ENCODE measurements at regions not wholly inside any gene's neighbourhood (a gene's known extent, or its start where the extent isn't known, plus 50 kb on each side); places are given as distances from the start of the nearest gene placed in this dataset.

DNA sequence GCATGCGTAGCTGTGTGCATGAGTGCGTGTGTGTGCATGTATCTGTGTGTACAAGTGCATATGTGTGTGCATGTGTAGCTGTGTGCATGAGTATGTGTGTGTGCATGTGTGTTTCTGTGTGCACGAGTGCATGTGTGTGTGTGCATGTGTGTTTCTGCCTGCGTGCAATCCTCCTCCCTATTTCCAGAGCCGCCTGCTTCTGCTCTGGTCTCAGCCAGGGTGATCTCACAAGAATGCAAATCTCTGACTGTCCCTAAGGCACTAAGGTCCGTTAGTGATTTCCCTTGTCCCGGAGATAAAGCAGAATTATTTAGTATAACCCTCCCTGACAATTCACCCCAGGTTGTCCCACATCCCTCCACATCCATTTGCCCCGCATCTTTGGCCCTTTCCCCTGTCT is 530.3 kb downstream of the TCERG1L start:
- no peak for DNase-seq

DNA sequence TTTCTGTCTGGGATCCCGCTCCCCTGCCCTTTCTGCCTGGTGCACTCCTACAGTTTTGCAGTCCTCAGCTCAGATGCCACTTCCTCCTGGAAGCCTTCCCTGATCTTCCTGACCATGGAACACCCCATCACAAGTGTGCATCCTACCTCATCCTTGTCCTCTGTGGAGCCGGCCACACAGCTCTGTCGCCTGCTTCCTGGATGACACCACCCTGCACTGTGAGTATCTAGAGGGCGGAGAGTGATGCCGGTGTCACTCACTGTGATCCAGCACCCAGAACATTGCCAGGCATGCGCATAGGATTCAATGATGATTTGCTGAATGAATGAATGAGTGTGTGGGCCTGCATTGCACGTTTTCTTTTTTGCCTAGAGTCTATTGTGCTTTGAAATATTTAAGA is 529.9 kb downstream of the TCERG1L start:
- no peak for DNase-seq

DNA sequence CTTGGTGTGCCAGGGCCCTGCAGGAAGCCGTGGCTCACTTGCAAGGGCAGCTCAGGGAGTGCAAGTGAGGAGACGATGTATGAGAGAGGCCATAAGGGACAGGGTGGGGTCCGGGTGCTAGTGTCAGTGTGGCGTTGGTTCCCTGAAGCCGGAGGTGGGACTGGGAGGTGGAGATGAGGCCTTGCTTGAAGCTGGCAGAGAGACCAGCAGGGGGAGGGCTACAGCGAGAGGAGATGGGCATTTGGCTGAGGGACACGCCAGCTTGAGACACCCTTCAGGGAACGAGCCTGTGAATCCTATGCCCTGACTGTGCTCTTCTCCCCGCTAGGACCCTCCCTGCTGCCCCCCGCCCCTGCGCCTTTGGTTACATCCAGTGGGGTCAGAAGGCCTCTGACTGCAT is 529.1 kb downstream of the TCERG1L start:
- DNase-seq = no peak

DNA sequence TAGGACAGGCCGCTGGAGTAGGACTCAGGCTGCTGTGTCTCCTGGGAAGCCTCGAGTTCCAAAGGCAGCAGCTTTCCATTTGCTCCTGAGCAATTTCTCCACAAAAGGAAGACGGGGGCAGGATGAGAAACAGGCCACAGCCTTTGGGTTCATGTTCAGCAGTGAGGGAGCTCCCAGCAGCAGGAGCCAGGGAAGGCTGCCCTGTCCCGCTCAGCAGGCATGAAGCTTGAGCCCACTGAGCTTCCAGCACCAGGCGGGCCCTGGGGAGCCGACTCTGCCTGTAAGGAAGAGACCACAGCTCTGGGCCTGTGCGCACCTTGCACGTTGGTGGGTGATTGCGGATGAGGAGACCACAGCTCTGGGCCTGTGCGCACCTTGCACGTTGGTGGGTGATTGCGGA is 527.2 kb downstream of the TCERG1L start:
- DNase-seq = no peak

DNA sequence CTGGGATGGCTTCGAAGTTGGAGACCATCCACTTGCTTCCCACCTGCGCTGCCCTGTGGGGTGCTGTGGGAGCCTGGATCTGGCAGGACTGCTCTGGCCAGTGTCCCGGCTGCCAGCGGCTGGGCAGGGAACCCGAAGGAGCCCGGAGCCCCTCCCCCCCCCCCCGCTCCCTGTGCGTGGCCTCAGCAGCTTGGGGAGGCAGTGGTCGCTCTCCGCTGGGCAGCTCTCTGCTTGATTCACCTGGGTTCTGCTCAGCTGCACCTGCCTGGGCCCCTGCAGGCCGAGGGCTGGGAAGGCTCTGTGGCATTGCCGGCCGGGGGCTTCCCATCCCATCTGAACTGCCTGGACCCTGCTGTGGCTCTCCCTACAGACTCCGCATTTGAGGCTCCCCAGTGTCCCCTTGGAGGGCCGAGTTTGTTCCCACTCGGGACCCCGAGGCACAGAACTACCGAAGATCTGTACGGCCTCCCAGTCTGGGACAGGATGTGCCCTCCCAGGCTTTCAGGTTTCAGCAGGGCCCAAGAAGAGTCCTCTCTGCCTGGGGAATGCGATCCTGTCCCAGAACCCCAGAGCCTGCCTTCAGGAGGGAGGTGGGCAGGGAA is 525.1 kb downstream of the TCERG1L start:
- no peak for DNase-seq

DNA sequence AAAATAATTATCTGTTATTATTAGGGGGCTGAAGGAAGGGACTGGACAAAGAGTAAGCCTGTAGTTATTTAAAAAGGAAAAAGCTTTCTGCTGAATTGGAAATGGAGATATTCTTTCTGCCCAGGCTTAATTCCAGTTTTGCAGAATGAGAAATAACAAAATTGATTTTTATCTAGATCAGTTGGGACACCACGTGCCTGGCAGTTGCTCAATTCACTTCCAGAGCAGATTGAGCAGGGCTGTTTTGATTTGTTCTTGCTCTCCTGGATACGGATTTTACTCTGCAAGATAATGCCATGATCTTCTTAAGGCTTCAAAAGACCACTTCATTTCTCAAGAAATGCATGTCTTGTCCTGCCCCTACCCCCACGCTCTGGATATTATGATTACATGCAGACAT is 524.3 kb downstream of the TCERG1L start:
- no peak for DNase-seq

DNA sequence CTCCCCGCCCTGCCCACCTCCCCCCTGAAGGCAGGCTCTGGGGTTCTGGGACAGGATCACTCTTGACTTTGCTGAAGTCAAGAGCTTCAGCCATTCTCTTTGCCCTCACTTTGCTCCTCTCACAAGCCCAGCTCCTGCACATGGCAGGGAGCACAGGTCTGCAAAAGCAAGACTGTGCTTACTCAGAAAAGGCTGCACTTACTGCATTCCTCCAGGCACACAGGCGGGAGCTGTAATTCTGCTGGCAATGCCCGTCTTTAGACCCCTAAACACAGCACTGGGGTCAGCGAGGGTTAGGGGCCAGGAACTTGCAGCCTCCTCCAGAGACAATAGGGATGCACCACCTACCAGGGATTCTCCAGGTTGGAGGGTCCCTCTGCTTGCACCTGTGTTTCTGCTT is 523.7 kb downstream of the TCERG1L start:
- no peak for DNase-seq

DNA sequence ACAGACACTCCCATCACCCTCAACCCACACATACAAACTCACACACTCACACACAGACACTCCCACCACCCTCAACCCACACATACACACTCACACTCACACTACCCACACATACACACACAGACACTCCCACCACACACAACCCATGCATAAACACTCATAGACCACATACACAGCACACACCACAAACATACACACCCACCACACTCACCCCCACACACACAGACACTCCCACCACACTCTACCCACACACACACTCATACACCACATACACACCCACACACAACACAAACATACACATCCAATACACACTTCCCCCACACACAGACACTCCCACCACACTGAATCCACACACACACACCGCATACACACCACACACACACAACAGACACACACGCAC is 521.2 kb downstream of the TCERG1L start:
- DNase-seq = no peak

DNA sequence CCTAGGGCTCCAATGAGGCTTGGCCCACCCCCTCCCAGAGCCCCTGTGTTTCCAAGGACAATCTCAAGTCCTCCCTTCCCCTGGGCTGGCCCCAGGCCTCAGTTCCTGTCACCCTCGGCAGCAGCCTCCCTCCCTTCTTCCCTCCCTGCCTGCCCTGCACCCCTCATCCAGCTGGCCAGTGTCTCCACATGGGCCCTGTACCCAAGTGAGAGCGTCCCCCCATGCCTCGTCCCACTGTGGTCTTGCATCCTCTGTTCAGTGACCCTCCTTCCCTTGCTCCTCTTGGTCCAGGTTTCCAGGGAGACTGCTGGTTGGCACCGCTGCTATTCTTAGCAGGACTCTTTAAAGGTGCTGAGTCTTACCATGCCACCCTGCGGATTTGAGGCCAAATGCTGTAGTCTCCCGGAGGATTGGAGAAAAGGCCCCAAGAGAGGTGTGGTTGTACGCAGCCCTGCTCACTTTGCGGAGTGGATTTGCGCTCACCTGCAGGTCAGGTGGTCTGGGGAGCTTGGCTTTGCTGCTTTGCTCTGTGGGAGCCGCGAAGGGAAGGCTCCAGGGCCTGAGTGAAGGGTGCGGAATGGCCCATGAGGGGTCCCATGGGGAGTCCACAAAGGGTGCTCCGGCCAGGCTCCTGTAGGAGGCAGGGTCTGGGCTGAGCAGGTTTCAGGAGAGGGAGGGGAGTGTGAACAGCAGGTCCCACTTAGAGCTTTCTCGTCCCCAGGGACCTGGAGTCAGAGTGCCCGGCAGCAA is 519.2 kb downstream of the TCERG1L start:
- DNase-seq = no peak

DNA sequence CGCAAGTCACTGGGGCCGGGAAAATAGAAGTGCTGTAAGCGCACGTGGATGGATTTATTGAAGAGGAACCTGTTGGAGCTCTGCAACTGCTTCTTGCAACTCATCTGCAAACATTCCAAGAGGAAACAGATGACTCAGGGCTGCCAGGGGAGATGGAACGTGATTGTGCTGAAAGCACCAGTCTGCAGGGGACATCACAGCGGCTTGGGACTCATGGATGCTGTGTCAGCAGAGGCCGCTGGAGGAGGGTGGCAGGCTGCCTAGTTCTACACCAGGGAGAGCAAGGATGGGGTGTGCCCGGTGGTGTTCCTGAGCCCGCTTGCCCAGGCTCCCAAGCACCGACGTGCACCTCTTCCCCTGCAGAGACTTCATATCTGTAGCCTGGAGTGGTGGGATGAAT is 515.7 kb downstream of the TCERG1L start:
- DNase-seq = no peak

DNA sequence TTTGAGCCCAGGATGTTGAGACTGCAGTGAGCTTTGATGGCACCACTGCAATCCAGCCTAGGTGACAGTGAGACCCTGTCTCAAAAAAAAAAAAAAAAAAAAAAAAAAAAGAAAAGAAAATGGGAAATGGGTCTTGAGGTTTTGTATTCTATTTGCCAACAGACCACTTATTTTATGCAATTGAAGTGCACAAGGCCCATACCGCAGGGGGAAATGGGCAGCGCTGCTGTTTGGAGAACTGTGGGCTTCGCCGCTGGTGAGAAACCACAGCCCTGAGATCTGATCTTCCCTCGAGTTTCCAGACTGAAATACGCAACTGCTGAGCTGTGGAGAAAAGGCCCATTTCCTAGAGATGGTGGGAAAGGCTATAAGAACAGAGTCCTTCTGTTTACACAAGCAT is 512.0 kb downstream of the TCERG1L start:
- no peak for DNase-seq

DNA sequence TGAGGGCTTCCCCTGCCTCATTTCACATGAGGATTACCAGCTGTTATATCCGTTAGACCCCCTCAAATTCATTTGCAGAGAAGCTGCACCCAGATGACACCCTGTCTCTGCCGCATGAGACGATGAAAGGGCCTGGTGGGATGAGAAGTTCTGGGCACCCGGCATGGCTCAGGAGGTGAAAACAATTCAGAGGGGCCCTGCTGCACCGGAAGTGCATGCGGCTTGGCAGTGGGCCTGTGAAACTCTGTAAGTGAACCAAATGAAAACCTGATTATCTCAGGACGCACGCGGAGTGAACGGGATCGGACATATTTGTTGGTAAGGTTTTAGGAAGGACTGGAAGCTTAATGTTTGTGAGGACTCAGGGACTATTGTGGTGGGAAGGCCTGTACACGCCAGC is 511.2 kb downstream of the TCERG1L start:
- no peak for DNase-seq

DNA sequence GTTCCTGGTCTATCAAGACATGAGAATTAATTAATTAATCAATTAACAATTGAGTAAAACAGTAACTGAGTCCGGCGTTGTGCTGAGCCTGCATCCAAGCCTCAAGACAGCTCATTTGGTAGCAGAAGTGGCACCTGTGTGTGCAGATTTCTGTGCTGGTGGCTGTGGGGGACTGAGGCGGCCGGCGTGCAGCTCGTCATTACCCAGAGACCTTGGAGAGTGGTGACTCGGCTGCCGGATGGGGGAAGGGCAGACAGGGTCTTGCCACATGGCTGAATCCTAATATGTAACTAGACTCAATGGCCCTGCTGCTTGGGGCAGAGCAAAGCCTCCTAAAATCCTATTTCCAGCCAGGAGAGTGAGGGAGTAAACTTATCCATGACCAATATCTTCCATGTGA is 510.2 kb downstream of the TCERG1L start:
- DNase-seq = no peak

DNA sequence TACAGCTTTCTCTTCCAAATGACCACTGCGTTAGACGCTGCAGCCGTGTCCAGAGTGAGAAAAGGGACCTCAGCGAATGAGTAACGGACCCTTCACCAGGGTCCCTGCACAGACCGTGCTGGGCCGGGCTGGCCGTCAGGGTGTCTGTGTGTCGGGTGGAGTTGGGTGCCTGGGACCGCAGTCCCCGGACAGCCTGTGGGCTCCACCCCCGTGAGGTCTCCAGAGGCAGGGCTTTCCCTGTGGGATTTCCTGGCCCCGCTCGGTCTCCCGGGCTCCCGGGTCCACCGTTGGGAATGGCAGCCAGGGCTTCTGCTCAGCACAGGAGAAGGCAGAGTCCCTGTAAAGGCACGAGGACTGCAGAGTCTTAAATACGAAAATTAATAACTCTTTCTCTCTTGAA is 509.7 kb downstream of the TCERG1L start:
- DNase-seq = no peak

DNA sequence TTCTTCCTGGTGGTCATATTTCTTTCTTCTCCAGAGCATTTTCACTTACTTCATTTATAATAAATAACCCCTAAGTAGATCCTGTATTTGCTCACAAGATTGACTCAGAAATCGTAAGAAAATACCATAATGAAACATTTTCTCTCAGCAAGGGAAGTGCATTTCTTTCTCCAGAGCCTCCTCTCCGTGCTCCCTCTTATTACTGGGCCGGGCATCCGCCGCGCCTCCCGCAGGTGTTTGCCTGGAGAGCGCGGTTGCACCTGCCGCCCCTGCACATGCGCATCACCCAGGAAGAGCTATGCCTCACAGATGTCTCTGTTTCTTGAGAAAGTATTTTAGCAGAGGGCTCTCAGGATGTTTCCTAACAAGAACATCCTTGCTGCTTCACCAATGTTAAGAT is 509.2 kb downstream of the TCERG1L start:
- DNase-seq = no peak

DNA sequence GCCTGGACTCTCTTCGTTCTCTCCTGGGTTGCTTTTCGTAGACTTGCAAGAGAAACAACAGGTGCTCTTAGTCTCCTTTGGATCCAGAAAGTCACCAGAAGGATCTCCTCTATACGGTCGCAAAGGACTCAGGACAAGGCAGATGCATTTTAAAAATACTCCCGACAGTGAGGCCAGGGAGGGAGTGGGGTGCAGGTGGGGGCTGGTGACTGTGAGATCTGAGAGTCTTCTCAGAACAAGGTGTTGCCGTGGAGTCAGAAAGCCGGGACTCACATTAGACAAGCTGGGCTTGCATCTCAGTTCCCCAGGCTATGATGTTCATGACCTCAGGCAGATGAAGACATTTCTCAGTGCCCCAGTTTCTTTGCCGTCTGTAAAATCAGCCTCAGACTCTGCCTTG is 507.2 kb downstream of the TCERG1L start:
- DNase-seq = no peak

DNA sequence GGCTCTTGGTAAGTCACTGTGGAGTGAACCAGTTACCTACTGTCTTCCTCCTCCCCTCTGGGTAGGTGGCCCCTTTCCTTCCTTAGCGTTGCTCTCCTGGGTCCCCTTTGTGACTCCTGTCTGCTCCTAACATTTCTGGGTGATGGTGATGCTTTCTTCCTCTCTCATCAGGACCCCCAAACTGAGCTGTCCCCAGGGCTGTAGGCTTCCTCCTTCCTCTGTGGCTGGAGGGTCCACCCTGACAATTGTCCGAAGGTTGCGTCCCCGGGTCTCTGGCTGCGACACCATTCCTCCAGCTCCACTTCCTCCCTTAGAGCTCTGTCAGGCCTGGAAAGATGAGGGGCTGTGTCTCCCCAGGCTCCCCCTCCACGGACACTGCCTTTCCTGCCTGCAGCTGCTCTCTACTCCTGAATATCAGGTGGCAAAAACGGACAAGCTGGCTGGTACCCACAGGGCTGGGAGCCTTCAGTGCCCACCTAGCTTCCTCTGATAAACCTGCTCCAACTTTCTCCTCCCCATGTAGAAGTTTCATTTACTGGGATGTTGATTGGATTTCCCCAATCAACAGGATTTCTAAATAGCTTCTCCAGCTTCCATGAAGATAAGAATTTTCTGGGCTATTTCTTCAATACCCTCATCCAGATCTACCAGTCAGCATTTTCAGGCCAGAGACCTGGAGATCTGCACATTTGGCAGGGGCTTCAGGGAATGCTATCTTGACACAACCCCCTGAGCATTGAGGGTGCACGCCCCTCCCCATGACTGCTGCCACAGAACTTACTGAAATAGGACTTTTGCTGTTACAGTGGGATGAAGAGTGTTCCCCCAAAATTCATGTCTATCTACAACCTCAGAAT is 506.5 kb downstream of the TCERG1L start:
- no peak for DNase-seq

DNA sequence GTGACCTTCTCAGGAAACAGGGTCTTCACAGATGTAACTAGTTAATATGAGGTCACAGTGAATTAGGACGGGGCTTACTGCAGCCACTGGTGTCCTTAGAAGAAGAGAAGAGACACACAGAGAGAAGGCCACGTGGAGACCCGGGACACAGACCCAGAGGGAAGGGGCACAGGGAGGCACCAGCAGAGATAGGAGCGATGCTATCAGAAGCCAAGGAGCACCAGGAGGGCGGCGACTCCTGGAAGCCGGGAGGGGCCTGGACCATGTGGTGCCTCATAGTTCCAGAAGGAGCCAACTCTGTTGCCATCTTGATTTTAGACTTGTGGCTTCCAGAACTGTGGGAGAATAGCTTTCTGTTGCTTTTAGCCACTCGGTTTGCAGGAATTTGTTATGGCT is 505.9 kb downstream of the TCERG1L start:
- no peak for DNase-seq

DNA sequence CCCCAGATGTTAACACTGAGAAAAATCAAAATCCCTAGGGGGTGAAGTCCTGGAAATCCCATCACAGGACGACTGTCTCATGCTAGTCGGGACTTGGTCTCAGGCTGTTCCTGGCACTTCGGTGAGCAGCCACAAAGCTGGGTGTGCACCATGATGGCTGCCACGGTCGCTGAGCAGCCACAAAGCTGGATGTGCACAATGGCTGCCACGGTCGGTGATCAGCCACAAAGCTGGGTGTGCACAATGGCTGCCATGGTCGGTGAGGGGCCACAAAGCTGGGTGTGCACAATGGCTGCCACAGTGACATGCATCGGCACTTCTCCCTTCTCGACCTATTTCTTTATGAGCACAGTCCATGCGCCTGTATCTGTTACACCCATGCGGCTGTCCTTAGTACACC is 505.1 kb downstream of the TCERG1L start:
- DNase-seq = no peak

DNA sequence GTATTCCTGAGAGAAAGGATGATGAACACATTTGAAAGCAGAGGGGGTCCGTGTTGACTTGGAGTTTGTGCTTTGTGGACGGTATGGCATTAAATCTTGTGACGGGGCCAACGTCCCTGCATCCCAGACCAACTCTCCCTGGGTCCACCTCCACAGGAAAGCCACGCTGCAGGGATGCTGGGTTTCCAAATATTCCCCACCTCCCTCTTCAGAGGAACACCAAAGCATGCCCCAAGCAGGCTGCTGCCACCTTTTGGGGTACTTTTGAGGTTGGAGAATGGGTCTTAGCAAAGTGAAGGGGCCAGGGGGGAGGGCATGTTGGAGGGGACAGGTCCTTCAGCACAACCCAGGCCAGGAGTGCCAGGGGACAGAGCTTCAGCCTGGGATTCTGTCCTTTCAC is 504.4 kb downstream of the TCERG1L start:
- DNase-seq = no peak

DNA sequence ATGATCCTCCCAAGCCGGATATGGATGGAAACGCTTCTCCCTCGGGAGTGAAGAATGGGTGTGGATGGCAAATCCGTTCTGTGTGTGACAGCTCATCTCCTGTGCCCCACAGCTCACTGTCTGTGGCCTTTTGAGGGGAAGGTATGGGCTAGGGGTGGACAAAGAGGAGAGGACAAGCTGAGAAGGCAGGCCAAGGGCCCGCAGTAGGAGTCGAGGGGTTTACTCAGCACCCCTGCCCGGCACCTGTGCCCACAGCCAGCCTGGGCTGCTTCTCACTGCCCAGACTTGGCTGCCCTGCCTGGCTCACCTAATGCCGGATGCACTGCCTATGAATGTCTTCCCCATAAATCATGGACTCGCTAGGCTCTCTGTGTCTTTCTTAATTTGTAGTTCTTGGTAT is 503.8 kb downstream of the TCERG1L start:
- DNase-seq = no peak

DNA sequence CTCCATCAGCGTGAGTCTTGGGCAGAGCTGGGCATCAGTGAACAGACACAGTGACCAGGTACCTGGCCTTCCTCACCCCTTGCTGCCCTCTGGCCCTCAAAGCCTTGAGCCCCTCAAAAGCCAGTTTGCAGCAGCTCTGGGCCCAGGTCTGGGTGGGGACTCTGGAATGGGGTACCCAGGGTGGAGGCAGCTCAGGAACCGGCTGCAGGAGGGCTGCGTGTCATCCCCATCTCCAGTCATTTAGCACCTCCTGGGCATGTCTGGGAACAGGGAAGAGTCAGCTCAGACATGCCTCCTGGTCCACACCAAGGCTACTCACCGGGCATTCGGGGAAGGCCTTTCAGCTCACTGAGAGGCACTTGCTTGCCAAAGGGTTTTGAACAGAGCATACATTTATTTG is 503.3 kb downstream of the TCERG1L start:
- DNase-seq = no peak

DNA sequence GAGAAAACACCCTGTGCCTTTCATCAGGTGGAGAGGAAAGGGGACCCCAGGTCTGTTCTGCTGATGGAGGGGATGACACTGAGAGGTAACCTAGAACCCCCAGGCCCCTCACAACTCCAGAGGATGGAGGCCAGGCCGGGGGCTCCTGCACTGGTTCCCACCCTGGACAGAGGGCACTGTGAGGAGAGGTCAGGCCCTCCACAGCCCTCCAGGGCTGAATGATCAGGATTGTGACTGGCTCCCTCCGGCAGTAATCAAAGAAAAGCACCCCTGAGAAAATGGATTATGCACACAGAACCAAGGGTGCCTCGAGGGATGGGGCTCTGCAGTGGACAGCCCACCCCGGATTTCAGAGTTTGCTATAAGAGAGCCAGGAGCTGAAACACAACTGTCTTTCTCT is 502.8 kb downstream of the TCERG1L start:
- DNase-seq = no peak

DNA sequence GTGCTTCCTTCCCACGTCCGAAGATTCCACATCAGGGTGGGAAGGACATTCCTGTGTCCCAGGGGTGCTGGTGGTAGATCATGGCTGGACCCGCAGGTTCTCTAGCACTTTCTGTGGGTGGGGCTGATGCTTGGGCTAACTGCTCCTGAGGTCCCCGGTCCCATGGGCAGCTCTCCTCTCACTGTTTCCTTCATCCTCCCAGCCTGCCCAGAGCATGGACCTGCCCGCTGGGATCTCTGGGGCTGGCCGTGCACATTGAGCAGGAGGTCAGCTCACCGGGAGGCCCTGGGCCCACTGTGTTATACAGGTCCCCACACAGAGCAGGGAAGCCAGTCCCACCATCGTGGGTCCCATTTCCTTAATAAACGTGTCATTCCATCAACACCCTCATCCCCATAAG is 502.3 kb downstream of the TCERG1L start:
- DNase-seq = no peak
